Sigmoid colon (tissue), 6 donors: ENCODE measurements at regions not wholly inside any gene's neighbourhood (a gene's known extent, or its start where the extent isn't known, plus 50 kb on each side); places are given as distances from the start of the nearest gene placed in this dataset.

ENCODE experiments used
- DNase-seq: peaks from one replicate; pipeline ENCODE4 v3.0.0-alpha.2; 2019
- H3K27ac ChIP-seq, 4 donors: fragments of 200-600 bp; sonication (generic); one replicate each; pipeline ENCODE4 v1.5.1; 2016 to 2019; ENCODE audit warnings: mild to moderate bottlenecking in 1 of 4
- H3K27me3 ChIP-seq, 3 donors: fragments of 200-600 bp; sonication (generic); one replicate each; pipeline ENCODE4 v1.5.1; 2019; ENCODE audit warnings: mild to moderate bottlenecking in 1 of 3
- H3K36me3 ChIP-seq, 4 donors: fragments of 200-600 bp; sonication (generic); one replicate each; pipeline ENCODE4 v1.5.1; 2016 to 2019
- H3K4me1 ChIP-seq, 4 donors: fragments of 200-600 bp; sonication (generic); one replicate each; pipeline ENCODE4 v1.5.1; 2017 to 2019
- H3K4me3 ChIP-seq, 4 donors: fragments of 200-600 bp; sonication (generic); one replicate each; pipeline ENCODE4 v1.5.1; 2017 to 2019; ENCODE audit warnings: mild to moderate bottlenecking in 2 of 4, moderate library complexity in 1 of 4
- H3K9me3 ChIP-seq, 4 donors: fragments of 200-600 bp in 3 of 4; sonication (generic) in 3 of 4; one replicate each; pipeline versions ENCODE4 v1.5.1 to v1.6.1; 2013 to 2019
- CTCF ChIP-seq, 4 experiments: fragments of 450-650 bp in 3 of 4; fragments of 200-600 bp in 1 of 4; IDR thresholded peaks; one replicate each; pipeline ENCODE4 v1.5.1; 2016 to 2019; ENCODE audit warnings: antibody characterized with exemption in 4 of 4, mild to moderate bottlenecking in 3 of 4, moderate library complexity in 2 of 4
- EP300 ChIP-seq, 4 donors: sonication (generic); formaldehyde crosslinking; IDR thresholded peaks; one replicate each; pipeline ENCODE4 v1.6.1; 2017; ENCODE audit warnings: antibody characterized with exemption in 4 of 4
- POLR2A ChIP-seq, 2 donors: fragments of 450-650 bp; IDR thresholded peaks; one replicate each; pipeline ENCODE4 v1.6.1; 2016; ENCODE audit warnings: antibody characterized with exemption in 2 of 2, mild to moderate bottlenecking in 2 of 2, moderate library complexity in 2 of 2
- POLR2AphosphoS5 ChIP-seq, 4 donors: sonication (generic); formaldehyde crosslinking; IDR thresholded peaks; one replicate each; pipeline ENCODE4 v1.6.1; 2017; ENCODE audit warnings: antibody characterized with exemption in 4 of 4
- WGBS, 2 donors: extraction: QIAGEN DNeasy Blood & Tissue Kit; methylation state at CpG; one replicate each; pipeline ENCODE4 v1.1.7; 2013; 5-methylcytosine and 5-hydroxymethylcytosine counted together
- intact Hi-C: fragments of 100-400 bp; cut with DNase I; formaldehyde crosslinking; loops from one replicate; pipeline ENCODE4 v1.15.1; 2023
- donor health status: healthy with polysubstance abuse.
- donor health status: healthy.

- Histone ChIP-seq H3K9me3 (no peaks in the 10 kb centered on the region), H3K4me3 (no peak overlapping the region), H3K27me3 (no peaks in the 10 kb centered on the region), H3K4me1 (peaks cover 0 to 23% (median 16%) of the 10 kb centered on the region in 4 donors), H3K36me3 (no peaks in the 10 kb centered on the region), H3K27ac (peak overlapping the region; percentile 30 to 65 (median 50))
- intact Hi-C loops = loop anchor here (10.0 kb wide), 1 partner anchor 268 kb away; the partner anchor contains the start of gene RARB
- TF ChIP-seq CTCF (IDR thresholded peaks at IDR 0.05) (no peak), EP300 (IDR thresholded peaks at IDR 0.05) (no peak), POLR2AphosphoS5 (IDR thresholded peaks at IDR 0.05) (peak in 2 of 4 donors; percentile 22 to 36), POLR2A (IDR thresholded peaks at IDR 0.05) (no peak)
- 63 to 86% methylated on average over 5 of the region's 5 CpGs for WGBS, 2 donors
- no peak for DNase-seq
Observed at GRCh38 chr3:25156626-25157025, 271.4 kb upstream of the RARB start.

DNA sequence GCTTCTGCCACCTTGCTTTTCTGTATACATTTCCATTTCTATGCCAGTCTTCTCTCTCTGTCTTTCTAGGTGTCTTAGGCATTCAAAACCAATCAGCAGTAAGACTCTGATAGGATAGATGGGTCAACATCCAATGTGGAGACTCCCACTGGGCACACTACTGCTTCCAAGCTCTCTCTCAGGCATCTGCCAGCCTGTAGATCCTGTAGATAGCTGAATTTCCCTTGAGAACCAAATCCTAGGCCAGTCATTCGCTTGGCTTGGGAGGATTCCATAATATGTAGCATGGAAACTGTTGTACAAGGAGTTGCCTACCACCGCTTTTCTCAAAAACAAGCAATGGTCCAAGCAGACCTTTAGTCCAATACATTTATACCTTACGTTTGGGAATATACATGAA is 262.8 kb upstream of the RARB start:
- no peak overlapping the region for H3K27ac ChIP-seq
- 90 to 91% methylated on average over 3 of the region's 3 CpGs for WGBS, 2 donors
- H3K4me3 ChIP-seq = no peak overlapping the region
- no peak for DNase-seq
- H3K36me3 ChIP-seq = no peaks in the 10 kb centered on the region
- no peak for TF ChIP-seq EP300 (IDR thresholded peaks at IDR 0.05)
- TF ChIP-seq POLR2AphosphoS5 (IDR thresholded peaks at IDR 0.05) = no peak
- TF ChIP-seq CTCF (IDR thresholded peaks at IDR 0.05) = no peak
- TF ChIP-seq POLR2A (IDR thresholded peaks at IDR 0.05) = no peak
- H3K27me3 ChIP-seq = no peaks in the 10 kb centered on the region
- no peaks in the 10 kb centered on the region for H3K9me3 ChIP-seq
- intact Hi-C loops = no loop called here
- no peaks in the 10 kb centered on the region for H3K4me1 ChIP-seq

GRCh38 chr3:25166016-25166415 is 262.0 kb upstream of the RARB start:
- Histone ChIP-seq H3K27ac (no peak overlapping the region), H3K36me3 (no peaks in the 10 kb centered on the region), H3K27me3 (no peaks in the 10 kb centered on the region), H3K9me3 (no peaks in the 10 kb centered on the region), H3K4me1 (no peaks in the 10 kb centered on the region), H3K4me3 (no peak overlapping the region)
- no peak for TF ChIP-seq POLR2AphosphoS5 (IDR thresholded peaks at IDR 0.05)
- TF ChIP-seq POLR2A (IDR thresholded peaks at IDR 0.05) = no peak
- no peak for TF ChIP-seq EP300 (IDR thresholded peaks at IDR 0.05)
- TF ChIP-seq CTCF (IDR thresholded peaks at IDR 0.05) = no peak
- 92% methylated on average over 3 of the region's 3 CpGs for WGBS, 2 donors
- intact Hi-C loops = no loop called here
- no peak for DNase-seq

DNA sequence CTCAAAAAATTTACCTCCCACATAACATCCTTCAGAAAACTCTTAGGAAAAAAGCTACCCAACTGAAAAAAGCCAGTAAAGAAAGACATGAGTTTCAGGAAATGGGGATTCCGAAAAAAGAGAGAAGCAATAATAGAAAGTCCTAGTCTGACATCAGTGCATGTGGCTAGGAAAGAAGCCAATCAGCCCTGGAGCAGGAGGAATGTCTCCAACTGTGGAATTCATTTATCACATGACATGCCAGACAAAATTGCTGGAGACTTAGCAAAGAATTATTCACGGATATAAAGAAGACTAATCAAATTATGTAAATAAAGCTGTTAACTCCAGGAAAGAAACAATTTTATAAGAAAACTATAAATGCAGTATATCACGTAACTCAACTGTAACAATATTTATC is 258.9 kb upstream of the RARB start:
- no peak overlapping the region for H3K27ac ChIP-seq
- no peaks in the 10 kb centered on the region for H3K27me3 ChIP-seq
- intact Hi-C loops = no loop called here
- no peaks in the 10 kb centered on the region for H3K4me1 ChIP-seq
- H3K4me3 ChIP-seq = no peak overlapping the region
- no peak for DNase-seq
- 80 to 82% methylated on average over 3 of the region's 3 CpGs for WGBS, 2 donors
- TF ChIP-seq CTCF (IDR thresholded peaks at IDR 0.05) = no peak
- TF ChIP-seq EP300 (IDR thresholded peaks at IDR 0.05) = no peak
- no peak for TF ChIP-seq POLR2A (IDR thresholded peaks at IDR 0.05)
- no peak for TF ChIP-seq POLR2AphosphoS5 (IDR thresholded peaks at IDR 0.05)
- no peaks in the 10 kb centered on the region for H3K9me3 ChIP-seq
- no peaks in the 10 kb centered on the region for H3K36me3 ChIP-seq

- intact Hi-C loops = no loop called here
- no peaks in the 10 kb centered on the region for H3K36me3 ChIP-seq
- peak overlapping the region in 1 of 4 donors; percentile 7 for H3K27ac ChIP-seq
- DNase-seq = no peak
- H3K4me3 ChIP-seq = no peak overlapping the region
- 77 to 78% methylated on average over 3 of the region's 3 CpGs for WGBS, 2 donors
- no peak for TF ChIP-seq CTCF (IDR thresholded peaks at IDR 0.05)
- TF ChIP-seq EP300 (IDR thresholded peaks at IDR 0.05) = no peak
- no peak for TF ChIP-seq POLR2A (IDR thresholded peaks at IDR 0.05)
- no peak for TF ChIP-seq POLR2AphosphoS5 (IDR thresholded peaks at IDR 0.05)
- H3K27me3 ChIP-seq = no peaks in the 10 kb centered on the region
- no peaks in the 10 kb centered on the region for H3K9me3 ChIP-seq
- no peaks in the 10 kb centered on the region for H3K4me1 ChIP-seq
Observed at GRCh38 chr3:25170021-25170420, 258.0 kb upstream of the RARB start.
